ENCODE measurements at regions not wholly inside any gene's neighbourhood (a gene's known extent, or its start where the extent isn't known, plus 50 kb on each side); places are given as distances from the start of the nearest gene placed in this dataset.

- POLR2A ChIA-PET: no interaction called here
- Mint-ChIP-seq H3K27me3 (peaks cover 34% of the 10 kb centered on the region), H3K4me1 (no peaks in the 10 kb centered on the region), H3K4me3 (no peak overlapping the region), H3K27ac (no peak overlapping the region), H3K9me3 (no peaks in the 10 kb centered on the region), H3K36me3 (ENCODE audit: low read depth) (no peaks in the 10 kb centered on the region)
- ATAC-seq (ENCODE audit: low read depth): no peak
- no peak for DNase-seq
- intact Hi-C loops (cut with micrococcal nuclease): no loop called here
- no peak for TF ChIP-seq CTCF (IDR thresholded peaks at IDR 0.05)
- CTCF ChIA-PET: no interaction called here
Observed at GRCh38 chr2:235264512-235264911, 229.3 kb upstream of the AGAP1 start.

GRCh38 chr2:235265348-235265965, 228.4 kb upstream of the AGAP1 start:
- ChIA-PET CTCF (no interaction called here), POLR2A (no interaction called here)
- intact Hi-C loops (cut with micrococcal nuclease): no loop called here
- no peak overlapping the region for H3K4me3 Mint-ChIP-seq
- no peak for DNase-seq
- H3K27me3 Mint-ChIP-seq: peaks cover 43% of the 10 kb centered on the region
- H3K27ac Mint-ChIP-seq: no peak overlapping the region
- H3K9me3 Mint-ChIP-seq: no peaks in the 10 kb centered on the region
- H3K4me1 Mint-ChIP-seq: no peaks in the 10 kb centered on the region
- TF ChIP-seq CTCF (IDR thresholded peaks at IDR 0.05): no peak
- no peak for ATAC-seq (ENCODE audit: low read depth)
- no peaks in the 10 kb centered on the region for H3K36me3 Mint-ChIP-seq (ENCODE audit: low read depth)

GRCh38 chr2:235267251-235267650, 226.6 kb upstream of the AGAP1 start:
- peaks cover 53% of the 10 kb centered on the region for H3K27me3 Mint-ChIP-seq
- ATAC-seq (ENCODE audit: low read depth): no peak
- no peaks in the 10 kb centered on the region for H3K4me1 Mint-ChIP-seq
- CTCF ChIA-PET: no interaction called here
- TF ChIP-seq CTCF (IDR thresholded peaks at IDR 0.05): no peak
- H3K36me3 Mint-ChIP-seq (ENCODE audit: low read depth): no peaks in the 10 kb centered on the region
- no peak for DNase-seq
- H3K4me3 Mint-ChIP-seq: no peak overlapping the region
- no peak overlapping the region for H3K27ac Mint-ChIP-seq
- POLR2A ChIA-PET: no interaction called here
- no peaks in the 10 kb centered on the region for H3K9me3 Mint-ChIP-seq
- intact Hi-C loops (cut with micrococcal nuclease): no loop called here

GRCh38 chr2:235268535-235268934, 225.3 kb upstream of the AGAP1 start:
- CTCF ChIA-PET: no interaction called here
- peaks cover 51% of the 10 kb centered on the region for H3K27me3 Mint-ChIP-seq

GRCh38 chr2:235270291-235270690, 223.6 kb upstream of the AGAP1 start:
- Mint-ChIP-seq H3K36me3 (ENCODE audit: low read depth) (no peaks in the 10 kb centered on the region), H3K4me3 (no peak overlapping the region), H3K27me3 (peaks cover 49% of the 10 kb centered on the region), H3K4me1 (no peaks in the 10 kb centered on the region), H3K27ac (no peak overlapping the region), H3K9me3 (no peaks in the 10 kb centered on the region)
- ChIA-PET POLR2A (no interaction called here), CTCF (no interaction called here)
- DNase-seq: no peak
- no peak for ATAC-seq (ENCODE audit: low read depth)
- intact Hi-C loops (cut with micrococcal nuclease): no loop called here
- no peak for TF ChIP-seq CTCF (IDR thresholded peaks at IDR 0.05)

More at GRCh38 chr2:235268535-235268934, 225.3 kb upstream of the AGAP1 start:
- H3K4me1 Mint-ChIP-seq: no peaks in the 10 kb centered on the region
- DNase-seq (no peak), ATAC-seq (ENCODE audit: low read depth) (no peak)
- H3K27ac Mint-ChIP-seq: no peak overlapping the region
- H3K36me3 Mint-ChIP-seq (ENCODE audit: low read depth): no peaks in the 10 kb centered on the region
- intact Hi-C loops (cut with micrococcal nuclease): no loop called here
- no peak for TF ChIP-seq CTCF (IDR thresholded peaks at IDR 0.05)
- POLR2A ChIA-PET: no interaction called here
- H3K4me3 Mint-ChIP-seq: no peak overlapping the region
- no peaks in the 10 kb centered on the region for H3K9me3 Mint-ChIP-seq
